DOHH2 (cell line): ENCODE measurements at regions not wholly inside any gene's neighbourhood (a gene's known extent, or its start where the extent isn't known, plus 50 kb on each side); places are given as distances from the start of the nearest gene placed in this dataset.

ENCODE experiments used
- EZH2phosphoT487 ChIP-seq: fragments of 200-600 bp; sonication (generic); IDR thresholded peaks from 2 replicates; pipeline ENCODE4 v1.6.1; 2017; ENCODE audit warnings: borderline replicate concordance, mild to moderate bottlenecking, antibody characterized with exemption, low read length, moderate library complexity, mixed read lengths
- TF ChIP-seq, protein P1 (sequence below): fragments of 200-600 bp; sonication (generic); IDR thresholded peaks from one replicate; pipeline ENCODE4 v1.5.1; 2014; ENCODE audit warnings: antibody characterized with exemption, mild to moderate bottlenecking, low read depth, low read length; ENCODE audit not compliant: poor library complexity, severe bottlenecking

DNA sequence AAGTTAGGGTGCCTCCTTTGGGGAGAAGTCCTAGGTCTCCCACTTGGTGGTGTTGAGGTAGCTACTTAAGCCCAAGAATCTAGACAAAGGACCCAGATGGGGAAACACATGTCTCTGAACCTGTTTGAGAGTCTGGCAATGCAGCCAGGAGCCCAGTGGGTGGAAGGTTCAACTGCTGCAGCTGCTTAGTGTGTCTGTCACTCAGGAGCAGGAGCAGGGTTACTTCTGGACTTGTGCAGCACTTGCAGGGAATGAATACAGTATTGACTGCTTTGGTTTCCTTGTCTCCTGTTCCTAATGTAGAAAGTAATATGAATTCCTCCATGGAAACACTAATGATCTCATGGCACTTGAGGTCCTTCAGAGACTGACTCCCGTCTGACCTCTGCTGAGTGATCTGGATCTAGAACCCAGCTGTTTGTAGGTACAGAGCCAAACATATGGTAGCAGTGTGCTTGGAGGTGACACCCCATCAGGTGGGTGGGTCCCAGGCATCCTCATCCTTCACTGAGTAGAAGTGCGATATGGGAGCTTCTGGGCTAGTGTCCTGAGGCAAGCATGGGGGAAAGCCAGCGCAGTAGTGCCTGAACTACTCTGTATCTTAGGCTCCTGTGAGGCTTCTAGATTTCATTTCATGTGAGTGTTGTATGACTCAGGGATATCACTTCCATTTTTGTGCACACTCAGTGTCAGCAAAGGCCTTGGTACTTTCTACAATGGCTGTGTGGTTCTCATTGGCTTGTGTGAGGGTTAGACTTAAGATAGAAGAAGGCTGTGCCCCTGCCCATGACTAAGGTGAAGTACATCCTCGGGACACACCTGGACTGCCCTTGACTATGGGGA, 85.0 kb upstream of the WDR1 start:
- no peak for TF ChIP-seq EZH2phosphoT487
- TF ChIP-seq, protein P1, sequence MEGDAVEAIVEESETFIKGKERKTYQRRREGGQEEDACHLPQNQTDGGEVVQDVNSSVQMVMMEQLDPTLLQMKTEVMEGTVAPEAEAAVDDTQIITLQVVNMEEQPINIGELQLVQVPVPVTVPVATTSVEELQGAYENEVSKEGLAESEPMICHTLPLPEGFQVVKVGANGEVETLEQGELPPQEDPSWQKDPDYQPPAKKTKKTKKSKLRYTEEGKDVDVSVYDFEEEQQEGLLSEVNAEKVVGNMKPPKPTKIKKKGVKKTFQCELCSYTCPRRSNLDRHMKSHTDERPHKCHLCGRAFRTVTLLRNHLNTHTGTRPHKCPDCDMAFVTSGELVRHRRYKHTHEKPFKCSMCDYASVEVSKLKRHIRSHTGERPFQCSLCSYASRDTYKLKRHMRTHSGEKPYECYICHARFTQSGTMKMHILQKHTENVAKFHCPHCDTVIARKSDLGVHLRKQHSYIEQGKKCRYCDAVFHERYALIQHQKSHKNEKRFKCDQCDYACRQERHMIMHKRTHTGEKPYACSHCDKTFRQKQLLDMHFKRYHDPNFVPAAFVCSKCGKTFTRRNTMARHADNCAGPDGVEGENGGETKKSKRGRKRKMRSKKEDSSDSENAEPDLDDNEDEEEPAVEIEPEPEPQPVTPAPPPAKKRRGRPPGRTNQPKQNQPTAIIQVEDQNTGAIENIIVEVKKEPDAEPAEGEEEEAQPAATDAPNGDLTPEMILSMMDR = no peak
